T47D (cell line): ENCODE measurements at regions not wholly inside any gene's neighbourhood (a gene's known extent, or its start where the extent isn't known, plus 50 kb on each side); places are given as distances from the start of the nearest gene placed in this dataset.

Source experiments
- DNase-seq, 2 experiments: peaks; one replicate each; pipeline versions ENCODE4 v3.0.0 to v3.0.0-alpha.2; 2011 to 2012; ENCODE audit warnings: low read depth in 1 of 2, low spot score in 1 of 2
- JUND ChIP-seq: IDR thresholded peaks from 2 replicates; pipeline ENCODE4 v1.6.1; 2012; ENCODE audit warnings: low read depth
- in situ Hi-C: cut with HindIII; loops from 2 replicates; pipeline ENCODE4 v1.10.0; 2016; ENCODE audit warnings: low sequenced_read_pairs, low pct_unique_long_range_greater_than_20kb

DNA sequence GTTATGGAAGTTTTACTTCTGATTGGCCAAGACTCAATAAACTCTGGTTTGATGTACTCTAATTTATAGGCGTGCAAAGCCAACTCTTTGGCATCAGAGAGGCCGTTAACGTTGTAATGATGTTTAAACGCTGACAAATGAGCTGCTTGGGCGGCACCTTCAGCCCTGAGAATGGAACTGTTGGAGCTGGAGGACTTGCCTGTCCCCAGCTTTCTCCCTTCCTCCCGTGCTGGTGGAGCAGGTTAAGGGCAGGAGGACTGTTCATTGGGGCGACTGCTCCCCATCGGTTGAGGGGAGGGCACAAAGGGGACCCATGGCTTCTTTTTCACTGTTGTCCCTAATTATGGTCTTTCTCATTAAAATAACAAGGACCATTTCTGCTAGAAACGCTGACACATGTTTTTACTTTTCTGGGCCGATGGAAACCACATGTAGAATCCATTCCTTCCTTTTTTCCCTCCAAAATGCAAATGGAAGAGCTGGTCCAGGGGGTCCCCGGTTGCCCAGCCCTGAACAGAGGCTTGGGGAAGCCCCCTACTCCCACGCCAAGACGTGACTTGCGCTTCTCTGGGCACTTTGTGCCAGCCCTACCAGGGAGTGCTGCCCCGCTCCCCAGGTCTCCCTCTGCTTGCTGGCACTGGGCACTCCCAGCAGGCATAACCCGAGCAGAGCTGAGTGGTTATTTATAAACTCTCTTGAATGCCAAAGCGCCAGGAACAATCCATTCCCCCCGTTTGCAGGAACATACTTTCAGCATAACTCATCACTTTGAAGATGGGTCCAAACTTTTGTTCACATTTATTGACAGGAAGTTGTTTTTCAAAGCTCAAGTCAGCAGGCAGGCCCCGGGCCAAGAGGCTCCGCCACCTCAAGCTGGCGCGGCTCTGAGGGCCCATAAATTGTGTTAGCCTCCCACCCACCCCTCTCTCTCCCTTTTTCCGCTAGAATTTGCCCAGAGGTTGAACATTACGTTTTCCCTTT is 170.1 kb downstream of the ASB1 start:
- no peak for DNase-seq
- in situ Hi-C loops, result no loop called here
- no peak for TF ChIP-seq JUND

GRCh38 chr2:238597638-238598528 is 171.2 kb downstream of the ASB1 start:
- TF ChIP-seq JUND, result no peak
- DNase-seq, result no peak
- in situ Hi-C loops, result no loop called here

- no peak for DNase-seq
- in situ Hi-C loops, result no loop called here
- no peak for TF ChIP-seq JUND
These were observed 172.2 kb downstream of the ASB1 start for GRCh38 chr2:238598802-238599530.

- DNase-seq, result no peak
- TF ChIP-seq JUND, result no peak
- in situ Hi-C loops, result no loop called here
These were observed 173.1 kb downstream of the ASB1 start for GRCh38 chr2:238599549-238600505.

DNA sequence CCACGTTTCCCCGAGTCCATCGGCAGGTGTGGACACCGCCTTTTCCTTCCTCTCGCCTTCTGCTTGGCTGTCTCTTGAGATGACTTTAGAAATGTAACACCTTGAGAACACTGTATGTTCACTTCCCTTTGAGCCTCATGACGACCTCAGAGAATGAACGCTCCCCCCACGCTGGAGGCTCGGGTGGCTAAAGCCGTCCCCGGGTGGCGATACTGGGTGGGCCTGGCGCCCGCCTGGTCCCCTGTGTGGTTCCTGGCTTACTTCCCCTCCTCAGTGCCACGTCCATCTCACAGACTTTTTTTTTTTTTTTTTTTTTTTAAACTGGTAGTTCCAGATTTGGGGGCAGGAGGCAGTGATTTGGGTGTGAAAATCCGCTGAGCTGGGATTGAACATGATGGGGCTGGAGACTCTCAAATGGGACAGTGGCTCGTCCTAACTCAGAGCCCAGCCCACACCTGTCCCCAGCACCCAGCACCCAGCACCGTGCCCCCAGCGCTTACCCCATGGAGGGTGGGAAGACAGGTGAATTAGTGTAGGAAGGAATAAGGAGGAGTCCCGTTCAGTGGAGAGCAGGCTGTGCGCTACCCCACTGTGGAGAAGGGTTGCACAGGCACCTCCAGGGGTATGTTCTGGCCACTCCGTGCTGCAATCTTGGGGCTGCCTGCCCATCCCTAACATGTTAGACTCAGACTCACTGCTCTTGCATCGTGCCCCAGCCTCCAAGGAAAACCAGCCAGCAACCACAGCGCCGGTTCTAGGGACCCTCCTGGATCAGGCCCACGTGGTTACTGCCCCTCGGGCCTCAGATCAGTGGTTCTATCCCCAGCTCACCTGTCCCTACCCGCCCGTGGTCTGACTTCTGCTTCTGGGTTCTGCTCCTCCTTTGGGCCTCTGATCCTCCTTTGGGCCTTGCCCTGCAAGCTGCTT is 174.0 kb downstream of the ASB1 start:
- in situ Hi-C loops, result no loop called here
- no peak for DNase-seq
- no peak for TF ChIP-seq JUND

DNA sequence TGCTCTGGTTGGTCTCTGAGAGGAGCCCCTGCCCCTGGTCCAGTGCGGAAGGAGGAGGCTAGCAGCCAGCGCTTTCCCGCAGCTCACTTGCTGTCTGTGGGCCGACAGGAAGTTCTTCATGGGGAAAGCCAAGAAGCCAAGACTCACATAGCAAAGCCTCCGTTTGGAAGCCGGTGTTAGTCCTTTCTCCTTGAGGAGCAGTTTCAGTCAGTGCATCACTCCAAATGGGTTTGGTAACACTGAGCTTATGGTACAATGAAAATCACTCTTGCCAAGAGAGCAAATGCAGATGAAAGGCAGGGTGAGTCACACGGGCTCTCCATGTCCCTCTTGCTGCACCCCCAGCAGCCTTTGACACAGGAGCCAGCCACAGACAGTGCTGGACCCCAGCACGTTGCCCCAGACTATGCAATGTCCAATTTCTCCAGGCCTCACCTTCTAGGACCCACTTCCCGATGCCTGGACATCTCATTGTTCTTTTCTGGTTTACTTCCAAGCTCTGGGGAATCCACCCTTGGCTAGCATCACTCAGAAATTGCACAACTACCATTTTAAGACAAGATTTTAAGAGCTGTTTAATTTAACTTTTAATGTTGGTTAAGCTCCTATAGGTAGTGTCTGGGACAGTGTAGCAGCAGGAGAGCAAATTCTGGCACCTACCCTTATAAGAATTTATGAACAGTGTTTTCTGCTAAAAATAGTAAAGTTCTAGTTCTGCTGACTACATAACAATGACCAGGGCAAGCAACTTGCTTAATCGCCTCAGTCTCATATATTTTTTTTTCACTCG is 174.9 kb downstream of the ASB1 start:
- no peak for TF ChIP-seq JUND
- in situ Hi-C loops, result no loop called here
- DNase-seq, result no peak

DNA sequence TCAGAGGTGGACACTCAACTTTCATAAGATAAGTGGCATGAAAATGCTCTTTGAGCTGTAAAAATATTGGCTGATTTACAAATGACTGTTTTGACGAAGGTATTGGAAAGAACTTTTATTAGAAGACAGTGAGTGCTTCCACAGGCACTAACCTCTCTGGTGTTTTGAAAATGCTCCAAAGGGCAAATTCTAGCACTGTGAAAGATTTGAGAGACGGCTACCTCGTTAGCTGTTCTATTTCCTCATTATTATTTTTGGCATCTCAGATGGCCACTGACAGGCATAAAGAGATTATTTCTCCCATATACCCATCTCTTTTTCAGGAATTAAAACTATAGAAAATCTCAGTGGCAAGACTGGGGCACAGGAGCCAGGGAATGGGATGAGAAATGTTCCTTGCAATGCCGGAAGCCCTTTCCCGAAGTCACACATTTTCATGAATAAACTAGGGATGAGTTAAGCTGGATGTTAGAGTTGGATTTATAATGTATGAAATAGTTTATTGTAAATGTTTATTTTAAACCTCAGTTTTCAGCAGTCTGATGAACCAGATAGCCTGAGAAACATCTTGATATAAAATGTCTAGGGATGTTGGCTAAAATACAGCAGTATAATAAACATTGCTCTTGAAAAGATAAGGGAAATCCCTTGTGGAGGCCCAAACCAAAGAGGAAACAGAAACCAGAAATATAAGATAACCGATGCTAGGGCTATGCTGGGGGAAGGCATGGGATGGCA is 175.7 kb downstream of the ASB1 start:
- TF ChIP-seq JUND, result no peak
- in situ Hi-C loops, result no loop called here
- DNase-seq, result no peak

DNA sequence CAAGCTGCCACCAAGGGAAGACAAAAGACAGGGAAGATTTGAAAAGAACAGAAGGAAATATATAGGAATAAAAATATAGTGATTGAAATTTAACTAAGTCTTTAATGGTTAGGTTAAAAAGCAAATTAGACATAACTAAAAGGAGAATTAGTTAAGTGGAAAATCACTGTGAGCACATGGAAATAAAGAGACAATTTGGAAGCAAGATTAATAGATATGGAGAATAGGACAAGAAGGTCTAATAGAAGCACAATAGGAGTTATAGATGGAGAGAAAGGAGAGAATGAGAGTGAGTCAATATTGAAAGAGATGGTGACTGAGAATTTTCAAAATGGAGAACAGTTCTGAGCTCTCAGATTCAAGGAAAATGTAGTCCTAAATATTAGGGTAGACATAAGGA is 176.9 kb downstream of the ASB1 start:
- in situ Hi-C loops, result no loop called here
- no peak for TF ChIP-seq JUND
- no peak for DNase-seq

DNA sequence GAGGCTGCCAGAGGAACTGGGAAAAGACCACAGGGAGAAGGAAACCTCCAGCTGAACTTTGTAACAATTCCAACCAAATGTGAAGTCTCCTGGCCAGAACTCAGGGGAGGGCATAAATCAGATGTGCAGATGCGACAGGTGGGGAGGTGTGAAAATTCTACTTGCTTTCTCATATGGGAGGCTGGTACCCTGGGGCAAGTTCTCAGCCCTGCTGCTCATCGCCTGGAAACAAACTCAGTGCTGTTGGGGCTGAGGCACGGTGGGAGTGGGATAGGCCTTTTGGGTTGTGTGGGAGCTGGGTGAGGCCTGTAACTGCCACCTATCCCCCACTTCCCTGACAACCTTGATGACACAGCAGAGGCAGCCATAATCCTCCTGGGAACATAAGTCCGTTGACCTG is 179.6 kb downstream of the ASB1 start:
- in situ Hi-C loops, result no loop called here
- no peak for TF ChIP-seq JUND
- no peak for DNase-seq
